ENCODE measurements at regions not wholly inside any gene's neighbourhood (a gene's known extent, or its start where the extent isn't known, plus 50 kb on each side); places are given as distances from the start of the nearest gene placed in this dataset.

GRCh38 chr13:86172961-86173360 is 373.7 kb upstream of the SLITRK6 start:
- Mint-ChIP-seq H3K27ac (no peak overlapping the region), H3K9me3 (peaks cover 3% of the 10 kb centered on the region), H3K4me1 (peaks cover 11% of the 10 kb centered on the region), H3K4me3 (no peak overlapping the region), H3K36me3 (no peaks in the 10 kb centered on the region), H3K27me3 (ENCODE audit: low read depth) (no peaks in the 10 kb centered on the region)
- DNase-seq (ENCODE audit: low spot score in 2 of 2, unreplicated experiment in 2 of 2) = no peak
- TF ChIP-seq, protein P1, sequence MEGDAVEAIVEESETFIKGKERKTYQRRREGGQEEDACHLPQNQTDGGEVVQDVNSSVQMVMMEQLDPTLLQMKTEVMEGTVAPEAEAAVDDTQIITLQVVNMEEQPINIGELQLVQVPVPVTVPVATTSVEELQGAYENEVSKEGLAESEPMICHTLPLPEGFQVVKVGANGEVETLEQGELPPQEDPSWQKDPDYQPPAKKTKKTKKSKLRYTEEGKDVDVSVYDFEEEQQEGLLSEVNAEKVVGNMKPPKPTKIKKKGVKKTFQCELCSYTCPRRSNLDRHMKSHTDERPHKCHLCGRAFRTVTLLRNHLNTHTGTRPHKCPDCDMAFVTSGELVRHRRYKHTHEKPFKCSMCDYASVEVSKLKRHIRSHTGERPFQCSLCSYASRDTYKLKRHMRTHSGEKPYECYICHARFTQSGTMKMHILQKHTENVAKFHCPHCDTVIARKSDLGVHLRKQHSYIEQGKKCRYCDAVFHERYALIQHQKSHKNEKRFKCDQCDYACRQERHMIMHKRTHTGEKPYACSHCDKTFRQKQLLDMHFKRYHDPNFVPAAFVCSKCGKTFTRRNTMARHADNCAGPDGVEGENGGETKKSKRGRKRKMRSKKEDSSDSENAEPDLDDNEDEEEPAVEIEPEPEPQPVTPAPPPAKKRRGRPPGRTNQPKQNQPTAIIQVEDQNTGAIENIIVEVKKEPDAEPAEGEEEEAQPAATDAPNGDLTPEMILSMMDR (IDR thresholded peaks at IDR 0.05; ENCODE audit: unreplicated experiment) = no peak

DNA sequence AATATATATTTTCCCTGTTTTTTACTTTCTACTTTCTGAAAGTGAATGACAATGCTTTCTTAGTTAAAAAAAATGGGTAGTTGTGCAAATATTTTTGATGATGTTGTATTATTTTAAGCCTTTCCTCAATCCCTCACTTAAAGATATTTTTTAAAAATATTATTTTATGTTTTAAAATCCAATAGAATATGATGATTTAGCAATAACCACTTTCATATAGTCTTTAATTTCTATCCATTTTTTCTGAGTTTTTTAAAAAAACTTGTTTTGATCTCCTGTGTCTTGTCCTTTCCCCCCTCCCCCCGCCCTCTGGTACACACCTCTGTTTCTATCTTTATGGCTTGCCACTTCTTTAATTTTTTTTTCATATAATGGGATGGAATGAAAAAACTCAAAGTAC is 362.0 kb upstream of the SLITRK6 start:
- H3K9me3 Mint-ChIP-seq = peaks cover 4% of the 10 kb centered on the region
- no peak for DNase-seq (ENCODE audit: low spot score in 2 of 2, unreplicated experiment in 2 of 2)
- no peaks in the 10 kb centered on the region for H3K36me3 Mint-ChIP-seq
- no peaks in the 10 kb centered on the region for H3K27me3 Mint-ChIP-seq (ENCODE audit: low read depth)
- TF ChIP-seq, protein P1 (IDR thresholded peaks at IDR 0.05; ENCODE audit: unreplicated experiment) = no peak
- no peak overlapping the region for H3K4me3 Mint-ChIP-seq
- no peak overlapping the region for H3K27ac Mint-ChIP-seq
- H3K4me1 Mint-ChIP-seq = no peaks in the 10 kb centered on the region

DNA sequence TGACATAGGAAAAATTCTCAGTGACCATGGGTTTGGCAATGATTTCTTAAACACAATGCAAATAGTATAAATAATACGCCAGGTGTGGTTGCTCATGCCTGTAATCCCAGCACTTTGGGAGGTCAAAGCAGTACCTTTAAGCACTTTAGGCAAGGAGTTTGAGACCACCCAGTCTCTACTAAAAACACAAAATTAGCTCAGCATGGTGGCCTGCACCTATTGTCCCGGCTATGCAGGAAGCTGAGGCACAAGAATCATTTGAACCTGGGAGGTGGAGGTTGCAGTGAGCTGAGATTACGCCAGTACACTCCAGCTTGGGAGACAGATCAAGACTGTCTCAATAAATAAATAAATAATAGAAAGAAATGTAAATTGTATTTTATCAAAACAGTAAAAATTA is 356.5 kb upstream of the SLITRK6 start:
- Mint-ChIP-seq H3K9me3 (no peaks in the 10 kb centered on the region), H3K27me3 (ENCODE audit: low read depth) (no peaks in the 10 kb centered on the region), H3K36me3 (no peaks in the 10 kb centered on the region), H3K4me3 (no peak overlapping the region), H3K4me1 (no peaks in the 10 kb centered on the region), H3K27ac (no peak overlapping the region)
- TF ChIP-seq, protein P1 (IDR thresholded peaks at IDR 0.05; ENCODE audit: unreplicated experiment) = no peak
- DNase-seq (ENCODE audit: low spot score in 2 of 2, unreplicated experiment in 2 of 2) = no peak

DNA sequence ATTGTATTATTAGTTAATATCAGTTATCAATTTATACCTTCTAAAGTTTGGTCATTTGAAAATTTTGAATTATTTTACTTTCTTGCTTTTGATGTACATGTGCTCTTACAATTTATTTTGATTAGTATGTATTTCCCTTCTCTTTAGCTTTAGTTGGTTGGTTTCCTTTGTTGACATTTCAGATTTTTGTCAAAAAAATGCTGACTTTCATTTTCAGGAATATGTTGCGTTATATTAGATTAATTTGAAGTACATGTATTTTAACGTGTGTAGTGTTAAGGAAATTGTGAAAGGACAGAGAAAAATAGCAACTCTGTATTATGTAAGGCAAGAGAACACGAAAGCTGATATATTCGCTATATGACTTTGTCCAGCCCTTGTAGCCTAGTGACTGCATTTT is 342.9 kb upstream of the SLITRK6 start:
- H3K4me1 Mint-ChIP-seq = no peaks in the 10 kb centered on the region

DNA sequence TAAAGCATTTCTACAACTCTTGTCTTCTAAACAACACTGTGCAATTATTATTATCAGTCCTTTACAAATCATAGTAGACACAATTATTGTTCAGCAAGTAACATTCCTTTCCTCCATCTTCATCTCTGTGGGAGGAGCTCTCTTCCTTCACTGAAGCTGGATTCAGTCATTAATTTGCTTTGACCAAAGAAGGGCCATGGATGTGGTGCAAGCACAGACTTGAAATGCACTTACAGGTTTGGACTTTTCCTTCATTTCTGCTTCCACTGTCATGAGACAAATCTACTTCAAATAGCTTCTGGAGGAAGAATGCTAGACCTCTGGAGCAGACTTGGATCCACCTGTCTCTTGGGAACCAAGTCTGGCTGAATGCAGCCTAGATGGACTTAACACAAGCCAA is 336.6 kb upstream of the SLITRK6 start:
- Mint-ChIP-seq H3K27me3 (ENCODE audit: low read depth) (peaks cover 1% of the 10 kb centered on the region), H3K4me3 (no peak overlapping the region), H3K36me3 (no peaks in the 10 kb centered on the region), H3K4me1 (no peaks in the 10 kb centered on the region), H3K9me3 (no peaks in the 10 kb centered on the region), H3K27ac (no peak overlapping the region)
- TF ChIP-seq, protein P1 (IDR thresholded peaks at IDR 0.05; ENCODE audit: unreplicated experiment) = no peak
- DNase-seq (ENCODE audit: low spot score in 2 of 2, unreplicated experiment in 2 of 2) = no peak

More for the DNA sequence above, 342.9 kb upstream of the SLITRK6 start:
- Mint-ChIP-seq H3K36me3 (no peaks in the 10 kb centered on the region), H3K4me3 (no peak overlapping the region), H3K27me3 (ENCODE audit: low read depth) (peaks cover 1% of the 10 kb centered on the region), H3K27ac (no peak overlapping the region), H3K9me3 (peaks cover 4% of the 10 kb centered on the region)
- TF ChIP-seq, protein P1 (IDR thresholded peaks at IDR 0.05; ENCODE audit: unreplicated experiment) = no peak
- no peak for DNase-seq (ENCODE audit: low spot score in 2 of 2, unreplicated experiment in 2 of 2)

GRCh38 chr13:86121881-86122280 is 322.7 kb upstream of the SLITRK6 start:
- H3K27me3 Mint-ChIP-seq (ENCODE audit: low read depth) = no peaks in the 10 kb centered on the region
- TF ChIP-seq, protein P1 (IDR thresholded peaks at IDR 0.05; ENCODE audit: unreplicated experiment) = no peak
- DNase-seq (ENCODE audit: low spot score in 2 of 2, unreplicated experiment in 2 of 2) = no peak
- no peaks in the 10 kb centered on the region for H3K9me3 Mint-ChIP-seq
- no peaks in the 10 kb centered on the region for H3K36me3 Mint-ChIP-seq
- no peaks in the 10 kb centered on the region for H3K4me1 Mint-ChIP-seq
- H3K27ac Mint-ChIP-seq = no peak overlapping the region
- no peak overlapping the region for H3K4me3 Mint-ChIP-seq
